GM23338 (cell line): ENCODE measurements at regions not wholly inside any gene's neighbourhood (a gene's known extent, or its start where the extent isn't known, plus 50 kb on each side); places are given as distances from the start of the nearest gene placed in this dataset.
"Not testable (repeated sequence)": the region's sequence is repeated elsewhere in the genome, so short reads cannot be mapped to it uniquely, and the experiment has no call there.

Experiments used
- CREB1 ChIP-seq: fragments of 250-450 bp; sonication (Bioruptor Pico); IDR thresholded peaks from 2 replicates; pipeline ENCODE4 v1.5.0; 2020; ENCODE audit warnings: low read depth, mild to moderate bottlenecking, moderate library complexity
- CTCF ChIP-seq, 2 experiments: fragments of 200-600 bp in 1 of 2; sonication (generic) in 1 of 2; conservative IDR thresholded peaks; 2 replicates each; pipeline versions ENCODE4 v1.5.1 to v1.6.1; 2016 to 2017; ENCODE audit warnings: antibody characterized with exemption in 2 of 2, low read depth in 2 of 2, mild to moderate bottlenecking in 2 of 2, moderate library complexity in 1 of 2
- EZH2 ChIP-seq: fragments of 200-600 bp; sonication (generic); IDR thresholded peaks from one replicate; pipeline ENCODE4 v1.8.0; 2017; ENCODE audit warnings: antibody characterized with exemption, mild to moderate bottlenecking, low read depth; ENCODE audit not compliant: unreplicated experiment
- JUNB ChIP-seq: IDR thresholded peaks from one replicate; pipeline ENCODE4 v1.6.1; 2016; ENCODE audit warnings: antibody characterized with exemption; ENCODE audit not compliant: unreplicated experiment
- NANOG ChIP-seq: IDR thresholded peaks from 2 replicates; pipeline ENCODE4 v1.6.1; 2016; ENCODE audit warnings: antibody characterized with exemption, borderline replicate concordance
- POLR2AphosphoS5 ChIP-seq: IDR thresholded peaks from 2 replicates; pipeline ENCODE4 v1.6.1; 2016; ENCODE audit warnings: antibody characterized with exemption, low read depth
- REST ChIP-seq: IDR thresholded peaks from one replicate; pipeline ENCODE4 v1.6.1; 2018; ENCODE audit warnings: antibody characterized with exemption; ENCODE audit not compliant: unreplicated experiment
- ZNF114 ChIP-seq: fragments of 250-450 bp; sonication (Bioruptor Pico); IDR thresholded peaks from 2 replicates; pipeline ENCODE4 v1.5.0; 2020; ENCODE audit warnings: mild to moderate bottlenecking, moderate library complexity
- TF ChIP-seq, protein P1 (sequence below): fragments of 250-450 bp; sonication (Bioruptor Pico); IDR thresholded peaks from 2 replicates; pipeline ENCODE4 v1.5.0; 2020; ENCODE audit warnings: mild to moderate bottlenecking, moderate library complexity

DNA sequence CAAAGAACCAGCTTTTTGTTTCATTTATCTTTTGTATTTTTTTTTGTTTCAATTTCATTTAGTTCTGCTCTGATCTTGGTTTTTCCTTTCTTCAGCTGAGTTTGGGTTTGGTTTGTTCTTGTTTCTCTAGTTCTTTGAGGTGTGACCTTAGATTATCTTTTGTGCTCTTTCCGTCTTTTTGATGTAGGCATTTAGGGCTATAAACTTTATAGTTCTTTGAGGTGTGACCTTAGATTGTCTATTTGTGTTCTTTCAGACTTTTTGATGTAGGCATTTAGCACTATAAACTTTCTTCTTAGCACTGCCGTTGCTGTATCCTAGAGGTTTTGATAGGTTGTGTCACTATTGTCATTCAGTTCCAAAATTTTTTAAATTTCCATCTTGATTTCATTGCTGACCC lies 224.3 kb upstream of the COBL start:
- TF ChIP-seq CTCF (conservative IDR thresholded peaks at IDR 0.05; ENCODE audit: low read depth in 2 of 2); EZH2; REST; CREB1 (CRISPR knock-in tag); POLR2AphosphoS5; ZNF114 (CRISPR knock-in tag); JUNB; NANOG: not testable (repeated sequence)
- TF ChIP-seq, protein P1, sequence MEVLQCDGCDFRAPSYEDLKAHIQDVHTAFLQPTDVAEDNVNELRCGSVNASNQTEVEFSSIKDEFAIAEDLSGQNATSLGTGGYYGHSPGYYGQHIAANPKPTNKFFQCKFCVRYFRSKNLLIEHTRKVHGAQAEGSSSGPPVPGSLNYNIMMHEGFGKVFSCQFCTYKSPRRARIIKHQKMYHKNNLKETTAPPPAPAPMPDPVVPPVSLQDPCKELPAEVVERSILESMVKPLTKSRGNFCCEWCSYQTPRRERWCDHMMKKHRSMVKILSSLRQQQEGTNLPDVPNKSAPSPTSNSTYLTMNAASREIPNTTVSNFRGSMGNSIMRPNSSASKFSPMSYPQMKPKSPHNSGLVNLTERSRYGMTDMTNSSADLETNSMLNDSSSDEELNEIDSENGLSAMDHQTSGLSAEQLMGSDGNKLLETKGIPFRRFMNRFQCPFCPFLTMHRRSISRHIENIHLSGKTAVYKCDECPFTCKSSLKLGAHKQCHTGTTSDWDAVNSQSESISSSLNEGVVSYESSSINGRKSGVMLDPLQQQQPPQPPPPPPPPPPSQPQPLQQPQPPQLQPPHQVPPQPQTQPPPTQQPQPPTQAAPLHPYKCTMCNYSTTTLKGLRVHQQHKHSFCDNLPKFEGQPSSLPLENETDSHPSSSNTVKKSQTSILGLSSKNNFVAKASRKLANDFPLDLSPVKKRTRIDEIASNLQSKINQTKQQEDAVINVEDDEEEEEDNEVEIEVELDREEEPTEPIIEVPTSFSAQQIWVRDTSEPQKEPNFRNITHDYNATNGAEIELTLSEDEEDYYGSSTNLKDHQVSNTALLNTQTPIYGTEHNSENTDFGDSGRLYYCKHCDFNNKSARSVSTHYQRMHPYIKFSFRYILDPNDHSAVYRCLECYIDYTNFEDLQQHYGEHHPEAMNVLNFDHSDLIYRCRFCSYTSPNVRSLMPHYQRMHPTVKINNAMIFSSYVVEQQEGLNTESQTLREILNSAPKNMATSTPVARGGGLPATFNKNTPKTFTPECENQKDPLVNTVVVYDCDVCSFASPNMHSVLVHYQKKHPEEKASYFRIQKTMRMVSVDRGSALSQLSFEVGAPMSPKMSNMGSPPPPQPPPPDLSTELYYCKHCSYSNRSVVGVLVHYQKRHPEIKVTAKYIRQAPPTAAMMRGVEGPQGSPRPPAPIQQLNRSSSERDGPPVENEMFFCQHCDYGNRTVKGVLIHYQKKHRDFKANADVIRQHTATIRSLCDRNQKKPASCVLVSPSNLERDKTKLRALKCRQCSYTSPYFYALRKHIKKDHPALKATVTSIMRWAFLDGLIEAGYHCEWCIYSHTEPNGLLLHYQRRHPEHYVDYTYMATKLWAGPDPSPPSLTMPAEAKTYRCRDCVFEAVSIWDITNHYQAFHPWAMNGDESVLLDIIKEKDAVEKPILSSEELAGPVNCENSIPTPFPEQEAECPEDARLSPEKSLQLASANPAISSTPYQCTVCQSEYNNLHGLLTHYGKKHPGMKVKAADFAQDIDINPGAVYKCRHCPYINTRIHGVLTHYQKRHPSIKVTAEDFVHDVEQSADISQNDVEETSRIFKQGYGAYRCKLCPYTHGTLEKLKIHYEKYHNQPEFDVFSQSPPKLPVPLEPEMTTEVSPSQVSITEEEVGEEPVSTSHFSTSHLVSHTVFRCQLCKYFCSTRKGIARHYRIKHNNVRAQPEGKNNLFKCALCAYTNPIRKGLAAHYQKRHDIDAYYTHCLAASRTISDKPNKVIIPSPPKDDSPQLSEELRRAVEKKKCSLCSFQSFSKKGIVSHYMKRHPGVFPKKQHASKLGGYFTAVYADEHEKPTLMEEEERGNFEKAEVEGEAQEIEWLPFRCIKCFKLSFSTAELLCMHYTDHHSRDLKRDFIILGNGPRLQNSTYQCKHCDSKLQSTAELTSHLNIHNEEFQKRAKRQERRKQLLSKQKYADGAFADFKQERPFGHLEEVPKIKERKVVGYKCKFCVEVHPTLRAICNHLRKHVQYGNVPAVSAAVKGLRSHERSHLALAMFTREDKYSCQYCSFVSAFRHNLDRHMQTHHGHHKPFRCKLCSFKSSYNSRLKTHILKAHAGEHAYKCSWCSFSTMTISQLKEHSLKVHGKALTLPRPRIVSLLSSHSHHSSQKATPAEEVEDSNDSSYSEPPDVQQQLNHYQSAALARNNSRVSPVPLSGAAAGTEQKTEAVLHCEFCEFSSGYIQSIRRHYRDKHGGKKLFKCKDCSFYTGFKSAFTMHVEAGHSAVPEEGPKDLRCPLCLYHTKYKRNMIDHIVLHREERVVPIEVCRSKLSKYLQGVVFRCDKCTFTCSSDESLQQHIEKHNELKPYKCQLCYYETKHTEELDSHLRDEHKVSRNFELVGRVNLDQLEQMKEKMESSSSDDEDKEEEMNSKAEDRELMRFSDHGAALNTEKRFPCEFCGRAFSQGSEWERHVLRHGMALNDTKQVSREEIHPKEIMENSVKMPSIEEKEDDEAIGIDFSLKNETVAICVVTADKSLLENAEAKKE (CRISPR knock-in tag), result not testable (repeated sequence)
